ENCODE measurements at regions not wholly inside any gene's neighbourhood (a gene's known extent, or its start where the extent isn't known, plus 50 kb on each side); places are given as distances from the start of the nearest gene placed in this dataset.
"Not testable (repeated sequence)": the region's sequence is repeated elsewhere in the genome, so short reads cannot be mapped to it uniquely, and the experiment has no call there.

GRCh38 chr1:222187566-222188332, 360.2 kb downstream of the HHIPL2 start:
- TF ChIP-seq CTCF (IDR thresholded peaks at IDR 0.05; ENCODE audit: low read depth, low read length): no peak
- DNase-seq (ENCODE audit: extremely low read depth, low read depth): no peak

- no peak for DNase-seq (ENCODE audit: extremely low read depth, low read depth)
- TF ChIP-seq CTCF (IDR thresholded peaks at IDR 0.05; ENCODE audit: low read depth, low read length): no peak
Measured at GRCh38 chr1:222182641-222183040, 365.3 kb downstream of the HHIPL2 start.

GRCh38 chr1:222181191-222181590, 366.7 kb downstream of the HHIPL2 start:
- no peak for DNase-seq (ENCODE audit: extremely low read depth, low read depth)
- no peak for TF ChIP-seq CTCF (IDR thresholded peaks at IDR 0.05; ENCODE audit: low read depth, low read length)

- not testable (repeated sequence) for DNase-seq (ENCODE audit: extremely low read depth, low read depth)
Measured at GRCh38 chr1:222177496-222177895, 370.4 kb downstream of the HHIPL2 start.

- peak; percentile 60 for TF ChIP-seq CTCF (IDR thresholded peaks at IDR 0.05; ENCODE audit: low read depth, low read length)
- peak; percentile 38 for DNase-seq (ENCODE audit: extremely low read depth, low read depth)
Measured at GRCh38 chr1:222171005-222171404, 376.9 kb downstream of the HHIPL2 start.

- DNase-seq (ENCODE audit: extremely low read depth, low read depth): no peak
- TF ChIP-seq CTCF (IDR thresholded peaks at IDR 0.05; ENCODE audit: low read depth, low read length): no peak
Measured at GRCh38 chr1:222168621-222169020, 379.3 kb downstream of the HHIPL2 start.

- DNase-seq (ENCODE audit: extremely low read depth, low read depth): no peak
- no peak for TF ChIP-seq CTCF (IDR thresholded peaks at IDR 0.05; ENCODE audit: low read depth, low read length)
Measured at GRCh38 chr1:222167896-222168295, 380.0 kb downstream of the HHIPL2 start.

GRCh38 chr1:222167111-222167510, 380.8 kb downstream of the HHIPL2 start:
- peak; percentile 58 for TF ChIP-seq CTCF (IDR thresholded peaks at IDR 0.05; ENCODE audit: low read depth, low read length)
- peak; percentile 40 for DNase-seq (ENCODE audit: extremely low read depth, low read depth)
